ENCODE measurements at regions not wholly inside any gene's neighbourhood (a gene's known extent, or its start where the extent isn't known, plus 50 kb on each side); places are given as distances from the start of the nearest gene placed in this dataset.
"Not testable (repeated sequence)": the region's sequence is repeated elsewhere in the genome, so short reads cannot be mapped to it uniquely, and the experiment has no call there.

DNA sequence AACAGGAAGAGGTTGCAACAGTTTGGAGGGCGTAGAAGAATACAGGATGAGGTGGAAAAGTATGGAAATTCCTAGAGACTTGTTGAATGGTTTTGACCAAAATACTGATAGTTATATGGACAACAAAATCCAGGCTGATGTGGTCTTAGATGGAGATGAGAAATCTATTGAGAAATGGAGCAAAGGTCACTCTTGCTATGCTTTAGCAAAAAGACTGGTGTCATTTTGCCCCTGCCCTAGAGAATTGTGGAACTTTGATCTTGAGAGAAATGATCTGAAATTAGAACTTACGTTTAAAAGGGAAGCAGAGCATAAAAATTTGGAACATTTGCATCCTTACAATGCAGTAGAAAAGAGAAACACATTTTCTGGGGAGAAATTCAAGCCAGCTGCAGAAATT is 686.9 kb upstream of the GBE1 start:
- no peak overlapping the region for H3K27ac ChIP-seq
- no peaks in the 10 kb centered on the region for H3K9me3 ChIP-seq
- H3K36me3 ChIP-seq: no peaks in the 10 kb centered on the region
- ATAC-seq (ENCODE audit: insufficient number of reproducible peaks, low FRiP score, low read depth) (no peak), DNase-seq (ENCODE audit: low spot score) (no peak)
- TF ChIP-seq, protein P1, sequence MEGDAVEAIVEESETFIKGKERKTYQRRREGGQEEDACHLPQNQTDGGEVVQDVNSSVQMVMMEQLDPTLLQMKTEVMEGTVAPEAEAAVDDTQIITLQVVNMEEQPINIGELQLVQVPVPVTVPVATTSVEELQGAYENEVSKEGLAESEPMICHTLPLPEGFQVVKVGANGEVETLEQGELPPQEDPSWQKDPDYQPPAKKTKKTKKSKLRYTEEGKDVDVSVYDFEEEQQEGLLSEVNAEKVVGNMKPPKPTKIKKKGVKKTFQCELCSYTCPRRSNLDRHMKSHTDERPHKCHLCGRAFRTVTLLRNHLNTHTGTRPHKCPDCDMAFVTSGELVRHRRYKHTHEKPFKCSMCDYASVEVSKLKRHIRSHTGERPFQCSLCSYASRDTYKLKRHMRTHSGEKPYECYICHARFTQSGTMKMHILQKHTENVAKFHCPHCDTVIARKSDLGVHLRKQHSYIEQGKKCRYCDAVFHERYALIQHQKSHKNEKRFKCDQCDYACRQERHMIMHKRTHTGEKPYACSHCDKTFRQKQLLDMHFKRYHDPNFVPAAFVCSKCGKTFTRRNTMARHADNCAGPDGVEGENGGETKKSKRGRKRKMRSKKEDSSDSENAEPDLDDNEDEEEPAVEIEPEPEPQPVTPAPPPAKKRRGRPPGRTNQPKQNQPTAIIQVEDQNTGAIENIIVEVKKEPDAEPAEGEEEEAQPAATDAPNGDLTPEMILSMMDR (IDR thresholded peaks at IDR 0.05): no peak
- no peaks in the 10 kb centered on the region for H3K4me1 ChIP-seq (ENCODE audit: control insufficient read depth in 1 of 2, low read depth in 2 of 2)
- no peaks in the 10 kb centered on the region for H3K27me3 ChIP-seq (replicated peaks; ENCODE audit: insufficient read depth)
- H3K4me3 ChIP-seq: no peak overlapping the region

DNA sequence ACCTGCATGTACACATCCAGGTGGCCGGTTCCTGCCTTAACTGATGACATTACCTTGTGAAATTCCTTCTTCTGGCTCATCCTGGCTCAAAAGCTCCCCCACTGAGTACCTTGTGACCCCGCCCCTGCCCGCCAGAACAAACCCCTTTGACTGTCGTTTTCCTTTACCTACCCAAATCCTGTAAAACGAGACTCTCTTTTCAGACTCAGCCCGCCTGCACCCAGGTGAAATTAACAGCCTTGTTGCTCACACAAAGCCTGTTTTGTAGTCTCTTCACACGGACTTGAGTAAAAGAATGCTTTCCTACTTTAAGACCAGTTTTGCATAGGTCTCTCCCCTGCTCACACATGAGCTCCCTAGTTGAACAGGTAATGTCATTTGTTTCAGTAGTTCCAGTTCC is 667.4 kb upstream of the GBE1 start:
- H3K36me3 ChIP-seq; H3K27ac ChIP-seq; ATAC-seq (ENCODE audit: insufficient number of reproducible peaks, low FRiP score, low read depth); H3K4me3 ChIP-seq; H3K4me1 ChIP-seq (ENCODE audit: control insufficient read depth in 1 of 2, low read depth in 2 of 2); H3K27me3 ChIP-seq (replicated peaks; ENCODE audit: insufficient read depth); DNase-seq (ENCODE audit: low spot score); H3K9me3 ChIP-seq: not testable (repeated sequence)

DNA sequence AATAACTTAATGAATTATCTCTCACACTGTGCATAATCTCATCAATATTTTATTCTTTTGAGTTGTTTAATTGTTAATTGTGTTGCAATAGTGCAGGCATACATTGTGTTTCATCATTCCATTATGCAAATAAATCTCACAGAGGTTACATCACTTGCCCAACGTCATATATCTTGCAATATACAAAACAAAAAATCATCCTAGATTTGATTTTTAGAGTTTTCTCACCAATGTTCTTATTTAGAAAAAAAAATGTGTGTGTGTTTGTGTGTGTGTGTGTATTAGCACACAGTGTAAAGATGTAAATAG is 662.5 kb upstream of the GBE1 start:
- H3K27ac ChIP-seq: no peak overlapping the region
- H3K4me1 ChIP-seq (ENCODE audit: control insufficient read depth in 1 of 2, low read depth in 2 of 2): no peaks in the 10 kb centered on the region
- no peaks in the 10 kb centered on the region for H3K36me3 ChIP-seq
- no peaks in the 10 kb centered on the region for H3K27me3 ChIP-seq (replicated peaks; ENCODE audit: insufficient read depth)
- ATAC-seq (ENCODE audit: insufficient number of reproducible peaks, low FRiP score, low read depth) (no peak), DNase-seq (ENCODE audit: low spot score) (no peak)
- no peaks in the 10 kb centered on the region for H3K9me3 ChIP-seq
- H3K4me3 ChIP-seq: no peak overlapping the region
- TF ChIP-seq, protein P1 (IDR thresholded peaks at IDR 0.05): no peak

DNA sequence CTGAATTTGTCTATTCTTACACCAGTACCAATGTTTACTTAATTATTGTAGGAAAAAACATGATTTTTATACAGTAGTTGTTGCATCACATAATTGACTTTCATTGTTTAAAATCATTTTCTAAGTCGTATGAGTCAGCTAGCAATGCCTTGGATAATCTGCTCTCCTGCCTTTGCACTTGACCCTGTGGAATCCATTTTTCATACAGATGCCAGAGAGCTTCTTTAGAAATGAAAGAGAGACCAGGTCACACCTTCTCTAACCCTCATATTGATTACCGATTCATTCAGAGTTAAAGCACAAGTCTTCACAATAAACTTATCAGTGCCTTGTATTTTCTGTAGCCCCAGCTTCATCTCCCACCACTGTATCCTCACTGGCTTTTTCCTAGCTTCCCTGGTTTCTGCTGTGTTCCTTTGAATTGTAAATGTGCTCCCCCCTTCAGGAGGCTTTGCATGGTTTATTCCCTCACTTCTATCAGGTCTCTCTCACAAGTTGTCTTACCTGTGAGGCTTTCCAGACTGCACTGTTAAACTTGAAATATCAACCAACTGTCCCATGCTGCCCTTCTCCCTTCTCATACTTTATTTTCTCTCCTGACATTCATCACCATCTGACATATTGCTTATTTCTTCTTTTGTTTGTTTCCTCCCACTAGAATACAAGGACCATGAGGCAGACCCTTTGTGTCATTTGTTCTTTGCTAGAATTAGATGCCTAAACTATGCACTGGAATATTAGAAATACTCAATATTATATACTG is 662.0 kb upstream of the GBE1 start:
- Histone ChIP-seq H3K9me3 (no peaks in the 10 kb centered on the region), H3K27ac (no peak overlapping the region), H3K4me3 (no peak overlapping the region), H3K36me3 (no peaks in the 10 kb centered on the region), H3K4me1 (ENCODE audit: control insufficient read depth in 1 of 2, low read depth in 2 of 2) (no peaks in the 10 kb centered on the region), H3K27me3 (replicated peaks; ENCODE audit: insufficient read depth) (no peaks in the 10 kb centered on the region)
- DNase-seq (ENCODE audit: low spot score) (no peak), ATAC-seq (ENCODE audit: insufficient number of reproducible peaks, low FRiP score, low read depth) (no peak)
- TF ChIP-seq, protein P1 (IDR thresholded peaks at IDR 0.05): no peak

GRCh38 chr3:82416830-82417229 is 655.4 kb upstream of the GBE1 start:
- Histone ChIP-seq H3K4me1 (ENCODE audit: control insufficient read depth in 1 of 2, low read depth in 2 of 2) (no peaks in the 10 kb centered on the region), H3K4me3 (no peak overlapping the region), H3K27me3 (replicated peaks; ENCODE audit: insufficient read depth) (no peaks in the 10 kb centered on the region), H3K9me3 (no peaks in the 10 kb centered on the region), H3K27ac (no peak overlapping the region), H3K36me3 (no peaks in the 10 kb centered on the region)
- DNase-seq (ENCODE audit: low spot score) (no peak), ATAC-seq (ENCODE audit: insufficient number of reproducible peaks, low FRiP score, low read depth) (no peak)
- TF ChIP-seq, protein P1 (IDR thresholded peaks at IDR 0.05): no peak

GRCh38 chr3:82416349-82416748 is 654.9 kb upstream of the GBE1 start:
- H3K4me1 ChIP-seq (ENCODE audit: control insufficient read depth in 1 of 2, low read depth in 2 of 2): no peaks in the 10 kb centered on the region
- H3K9me3 ChIP-seq: no peaks in the 10 kb centered on the region
- ATAC-seq (ENCODE audit: insufficient number of reproducible peaks, low FRiP score, low read depth) (no peak), DNase-seq (ENCODE audit: low spot score) (no peak)
- H3K36me3 ChIP-seq: no peaks in the 10 kb centered on the region
- no peak overlapping the region for H3K27ac ChIP-seq
- TF ChIP-seq, protein P1 (IDR thresholded peaks at IDR 0.05): no peak
- H3K4me3 ChIP-seq: no peak overlapping the region
- no peaks in the 10 kb centered on the region for H3K27me3 ChIP-seq (replicated peaks; ENCODE audit: insufficient read depth)

All from thoracic aorta (tissue), 2 donors.